HG03558 (cell line): ENCODE measurements at regions not wholly inside any gene's neighbourhood (a gene's known extent, or its start where the extent isn't known, plus 50 kb on each side); places are given as distances from the start of the nearest gene placed in this dataset.
"Not testable (repeated sequence)": the region's sequence is repeated elsewhere in the genome, so short reads cannot be mapped to it uniquely, and the experiment has no call there.

Experiments
- ATAC-seq: cut with Tn5 transposase; IDR thresholded peaks from one replicate; pipeline ENCODE4 v1.9.1; 2021; ENCODE audit warnings: moderate number of reproducible peaks; ENCODE audit not compliant: unreplicated experiment; ENCODE audit errors: extremely low read depth

GRCh38 chr5:54886866-54887265 is 98.5 kb downstream of the ESM1 start:
- no peak for ATAC-seq

- ATAC-seq, result no peak
These were observed 99.8 kb downstream of the ESM1 start for GRCh38 chr5:54885636-54886035.

- ATAC-seq, result no peak
These were observed 101.2 kb downstream of the ESM1 start for GRCh38 chr5:54884195-54884536.

GRCh38 chr5:54883374-54884194 is 101.8 kb downstream of the ESM1 start:
- no peak for ATAC-seq

- no peak for ATAC-seq
These were observed 102.6 kb downstream of the ESM1 start for GRCh38 chr5:54882841-54883240.

GRCh38 chr5:54882101-54882500 is 103.3 kb downstream of the ESM1 start:
- no peak for ATAC-seq

- ATAC-seq, result no peak
These were observed 103.9 kb downstream of the ESM1 start for GRCh38 chr5:54881286-54882005.

GRCh38 chr5:54876976-54877375 is 108.4 kb downstream of the ESM1 start:
- no peak for ATAC-seq

GRCh38 chr5:54876556-54876955 is 108.8 kb downstream of the ESM1 start:
- no peak for ATAC-seq

GRCh38 chr5:54874337-54875021 is 110.9 kb downstream of the ESM1 start:
- ATAC-seq, result no peak

GRCh38 chr5:54873691-54874090 is 111.7 kb downstream of the ESM1 start:
- no peak for ATAC-seq

- no peak for ATAC-seq
These were observed 112.6 kb downstream of the ESM1 start for GRCh38 chr5:54872810-54873209.

- no peak for ATAC-seq
These were observed 115.1 kb downstream of the ESM1 start for GRCh38 chr5:54870271-54870670.

GRCh38 chr5:54869691-54870090 is 115.7 kb downstream of the ESM1 start:
- no peak for ATAC-seq

- no peak for ATAC-seq
These were observed 116.6 kb downstream of the ESM1 start for GRCh38 chr5:54868511-54869483.

- no peak for ATAC-seq
These were observed 118.0 kb downstream of the ESM1 start for GRCh38 chr5:54867310-54867944.

GRCh38 chr5:54864911-54865515 is 120.4 kb downstream of the ESM1 start:
- not testable (repeated sequence) for ATAC-seq

- ATAC-seq, result no peak
These were observed 123.4 kb downstream of the ESM1 start for GRCh38 chr5:54862036-54862435.

GRCh38 chr5:54861212-54861894 is 124.0 kb downstream of the ESM1 start:
- no peak for ATAC-seq
